Type B pancreatic cell (in vitro differentiated cells): ENCODE measurements at regions not wholly inside any gene's neighbourhood (a gene's known extent, or its start where the extent isn't known, plus 50 kb on each side); places are given as distances from the start of the nearest gene placed in this dataset.
A peak's percentile ranks its signal among the peaks of the same experiment; 100 is the strongest.

Experiments used
- DNase-seq: peaks from one replicate; pipeline ENCODE4 v3.0.0; 2021; ENCODE audit warnings: mixed read lengths; ENCODE audit not compliant: unreplicated experiment; ENCODE audit errors: extremely low spot score
- H3K27ac Mint-ChIP-seq: 2 replicates; pipeline ENCODE4 v1.8.0; 2021; ENCODE audit warnings: mild to moderate bottlenecking, mixed read lengths
- H3K27me3 Mint-ChIP-seq: 2 replicates; pipeline ENCODE4 v1.8.0; 2021; ENCODE audit warnings: mixed read lengths
- H3K36me3 Mint-ChIP-seq: 2 replicates; pipeline ENCODE4 v1.8.0; 2021; ENCODE audit warnings: mixed read lengths
- H3K4me1 Mint-ChIP-seq: one replicate; pipeline ENCODE4 v1.8.0; 2021; ENCODE audit warnings: mixed read lengths; ENCODE audit not compliant: unreplicated experiment
- H3K4me3 Mint-ChIP-seq: 2 replicates; pipeline ENCODE4 v1.8.0; 2021; ENCODE audit warnings: mild to moderate bottlenecking, mixed read lengths
- H3K9me3 Mint-ChIP-seq: 2 replicates; pipeline ENCODE4 v1.8.0; 2021; ENCODE audit warnings: mixed read lengths
- TF ChIP-seq, protein P1 (sequence below): fragments of 200-600 bp; sonication (generic); conservative IDR thresholded peaks from 2 replicates; pipeline ENCODE4 v1.5.0; 2021; ENCODE audit warnings: antibody characterized with exemption, mild to moderate bottlenecking

GRCh38 chr17:72336026-72336803, 215.4 kb downstream of the SOX9 start:
- H3K27me3 Mint-ChIP-seq, result no peaks in the 10 kb centered on the region
- H3K36me3 Mint-ChIP-seq, result no peaks in the 10 kb centered on the region
- H3K27ac Mint-ChIP-seq, result no peak overlapping the region
- DNase-seq, result no peak
- no peaks in the 10 kb centered on the region for H3K9me3 Mint-ChIP-seq
- no peak overlapping the region for H3K4me3 Mint-ChIP-seq
- TF ChIP-seq, protein P1, sequence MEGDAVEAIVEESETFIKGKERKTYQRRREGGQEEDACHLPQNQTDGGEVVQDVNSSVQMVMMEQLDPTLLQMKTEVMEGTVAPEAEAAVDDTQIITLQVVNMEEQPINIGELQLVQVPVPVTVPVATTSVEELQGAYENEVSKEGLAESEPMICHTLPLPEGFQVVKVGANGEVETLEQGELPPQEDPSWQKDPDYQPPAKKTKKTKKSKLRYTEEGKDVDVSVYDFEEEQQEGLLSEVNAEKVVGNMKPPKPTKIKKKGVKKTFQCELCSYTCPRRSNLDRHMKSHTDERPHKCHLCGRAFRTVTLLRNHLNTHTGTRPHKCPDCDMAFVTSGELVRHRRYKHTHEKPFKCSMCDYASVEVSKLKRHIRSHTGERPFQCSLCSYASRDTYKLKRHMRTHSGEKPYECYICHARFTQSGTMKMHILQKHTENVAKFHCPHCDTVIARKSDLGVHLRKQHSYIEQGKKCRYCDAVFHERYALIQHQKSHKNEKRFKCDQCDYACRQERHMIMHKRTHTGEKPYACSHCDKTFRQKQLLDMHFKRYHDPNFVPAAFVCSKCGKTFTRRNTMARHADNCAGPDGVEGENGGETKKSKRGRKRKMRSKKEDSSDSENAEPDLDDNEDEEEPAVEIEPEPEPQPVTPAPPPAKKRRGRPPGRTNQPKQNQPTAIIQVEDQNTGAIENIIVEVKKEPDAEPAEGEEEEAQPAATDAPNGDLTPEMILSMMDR, result no peak
- peaks cover 45% of the 10 kb centered on the region for H3K4me1 Mint-ChIP-seq

DNA sequence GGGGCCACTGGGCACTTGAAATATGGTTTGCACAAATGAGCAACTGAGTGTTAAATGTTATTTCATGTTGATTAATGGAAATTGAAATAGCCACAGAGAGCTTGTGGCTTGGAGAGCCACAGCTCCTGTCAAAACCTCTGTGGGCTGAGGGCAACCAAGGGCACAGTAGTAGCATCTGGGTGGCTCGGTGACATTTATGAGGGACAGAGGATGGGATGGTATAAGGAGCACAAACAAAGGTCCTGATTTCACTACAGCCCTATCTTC, 215.9 kb downstream of the SOX9 start:
- no peaks in the 10 kb centered on the region for H3K36me3 Mint-ChIP-seq
- H3K4me1 Mint-ChIP-seq, result peaks cover 48% of the 10 kb centered on the region
- no peak overlapping the region for H3K4me3 Mint-ChIP-seq
- no peak overlapping the region for H3K27ac Mint-ChIP-seq
- no peak for DNase-seq
- TF ChIP-seq, protein P1, result no peak
- no peaks in the 10 kb centered on the region for H3K9me3 Mint-ChIP-seq
- no peaks in the 10 kb centered on the region for H3K27me3 Mint-ChIP-seq

DNA sequence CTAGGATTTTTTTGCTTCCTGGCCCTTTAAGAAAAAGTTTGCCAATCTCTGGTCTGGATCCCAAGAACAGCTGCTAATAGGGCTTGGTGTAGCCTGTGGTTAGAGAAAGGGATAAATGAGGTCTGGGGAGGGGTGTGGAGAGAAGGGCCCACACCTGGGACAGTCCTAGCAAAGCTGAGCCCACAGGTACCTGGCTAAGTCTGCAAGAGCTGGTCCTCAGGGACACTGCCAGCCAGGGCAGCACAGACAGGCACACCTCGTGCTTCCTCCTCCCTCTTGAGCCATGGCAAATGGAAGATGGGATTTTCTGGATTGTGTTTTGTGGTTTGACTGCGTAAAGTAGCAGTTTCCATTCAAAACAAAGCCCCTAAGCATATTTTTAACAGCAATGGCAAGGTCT, 217.5 kb downstream of the SOX9 start:
- TF ChIP-seq, protein P1, result no peak
- H3K4me3 Mint-ChIP-seq, result no peak overlapping the region
- no peaks in the 10 kb centered on the region for H3K36me3 Mint-ChIP-seq
- no peak for DNase-seq
- no peaks in the 10 kb centered on the region for H3K9me3 Mint-ChIP-seq
- H3K4me1 Mint-ChIP-seq, result peaks cover 62% of the 10 kb centered on the region
- H3K27ac Mint-ChIP-seq, result peak overlapping the region; percentile 74
- H3K27me3 Mint-ChIP-seq, result no peaks in the 10 kb centered on the region

GRCh38 chr17:72338847-72339790, 218.3 kb downstream of the SOX9 start:
- H3K27ac Mint-ChIP-seq, result peak overlapping the region; percentile 74
- H3K4me3 Mint-ChIP-seq, result peak overlapping the region; percentile 74
- no peaks in the 10 kb centered on the region for H3K36me3 Mint-ChIP-seq
- TF ChIP-seq, protein P1, result no peak
- peaks cover 66% of the 10 kb centered on the region for H3K4me1 Mint-ChIP-seq
- H3K9me3 Mint-ChIP-seq, result no peaks in the 10 kb centered on the region
- DNase-seq, result no peak
- no peaks in the 10 kb centered on the region for H3K27me3 Mint-ChIP-seq

- Mint-ChIP-seq H3K27ac (no peak overlapping the region), H3K27me3 (no peaks in the 10 kb centered on the region), H3K9me3 (peaks cover 11% of the 10 kb centered on the region), H3K4me3 (no peak overlapping the region), H3K36me3 (no peaks in the 10 kb centered on the region), H3K4me1 (peaks cover 69% of the 10 kb centered on the region)
- TF ChIP-seq, protein P1, result no peak
- no peak for DNase-seq
Observed at GRCh38 chr17:72340836-72341235, 220.0 kb downstream of the SOX9 start.
